MM.1S (cell line): ENCODE measurements at regions not wholly inside any gene's neighbourhood (a gene's known extent, or its start where the extent isn't known, plus 50 kb on each side); places are given as distances from the start of the nearest gene placed in this dataset.

Experiments used
- DNase-seq: peaks from one replicate; pipeline ENCODE4 v3.0.0-alpha.2; 2015
- H2AFZ ChIP-seq: fragments of 300-600 bp; sonication (generic); 2 replicates; pipeline ENCODE4 v1.6.0; 2016; ENCODE audit warnings: antibody characterized with exemption, low read length
- H3F3A ChIP-seq: fragments of 300-600 bp; sonication (generic); 2 replicates; pipeline ENCODE4 v1.6.1; 2016; ENCODE audit warnings: mild to moderate bottlenecking, antibody characterized with exemption, low read length, moderate library complexity, mixed read lengths; ENCODE audit not compliant: insufficient read depth
- H3K27ac ChIP-seq: fragments of 300-600 bp; sonication (generic); 2 replicates; pipeline ENCODE4 v1.5.1; 2016; ENCODE audit warnings: mild to moderate bottlenecking, low read length
- H3K27me3 ChIP-seq: fragments of 300-600 bp; sonication (generic); replicated peaks from 2 replicates; pipeline ENCODE4 v1.6.0; 2016; ENCODE audit warnings: low read length; ENCODE audit not compliant: insufficient read depth
- H3K36me3 ChIP-seq: fragments of 300-600 bp; sonication (generic); replicated peaks from 2 replicates; pipeline ENCODE4 v1.6.1; 2016; ENCODE audit warnings: mild to moderate bottlenecking, low read length, mixed read lengths; ENCODE audit not compliant: insufficient read depth
- H3K4me1 ChIP-seq: fragments of 300-600 bp; sonication (generic); 2 replicates; pipeline ENCODE4 v1.6.1; 2016; ENCODE audit warnings: low read length, mixed read lengths
- H3K4me2 ChIP-seq: fragments of 300-600 bp; sonication (generic); 2 replicates; pipeline ENCODE4 v1.6.0; 2016; ENCODE audit warnings: low read depth, low read length
- H3K4me3 ChIP-seq: fragments of 300-600 bp; sonication (generic); 2 replicates; pipeline ENCODE4 v1.5.1; 2016; ENCODE audit warnings: low read length, mixed read lengths
- H3K79me2 ChIP-seq: fragments of 300-600 bp; sonication (generic); 2 replicates; pipeline ENCODE4 v1.6.1; 2016; ENCODE audit warnings: mixed run types, low read length, mixed read lengths
- H3K9ac ChIP-seq: fragments of 300-600 bp; sonication (generic); 2 replicates; pipeline ENCODE4 v1.6.1; 2016; ENCODE audit warnings: low read length, mixed read lengths
- H3K9me2 ChIP-seq: fragments of 300-600 bp; sonication (generic); replicated peaks from 2 replicates; pipeline ENCODE4 v1.6.1; 2016; ENCODE audit warnings: mild to moderate bottlenecking, low read length, mixed read lengths; ENCODE audit not compliant: insufficient read depth
- H3K9me3 ChIP-seq: fragments of 300-600 bp; sonication (generic); replicated peaks from 2 replicates; pipeline ENCODE4 v1.6.1; 2016; ENCODE audit warnings: mild to moderate bottlenecking, low read length, mixed read lengths; ENCODE audit not compliant: insufficient read depth
- H4K20me1 ChIP-seq: fragments of 300-600 bp; sonication (generic); 2 replicates; pipeline ENCODE4 v1.6.1; 2016; ENCODE audit warnings: mild to moderate bottlenecking, low read length, moderate library complexity, mixed read lengths; ENCODE audit not compliant: insufficient read depth
- CTCF ChIP-seq: fragments of 300-600 bp; sonication (generic); IDR thresholded peaks from 2 replicates; pipeline ENCODE4 v1.5.1; 2016; ENCODE audit warnings: antibody characterized with exemption, low read length, mixed read lengths
- EZH2 ChIP-seq: fragments of 300-600 bp; sonication (generic); optimal IDR thresholded peaks from 2 replicates; pipeline ENCODE3; 2017; ENCODE audit warnings: low read depth, mild to moderate bottlenecking, antibody characterized with exemption, low read length, mixed read lengths
- EZH2phosphoT487 ChIP-seq: fragments of 300-600 bp; sonication (generic); IDR thresholded peaks from 2 replicates; pipeline ENCODE4 v1.6.1; 2018; ENCODE audit warnings: antibody characterized with exemption, low read length

- Histone ChIP-seq H3K27ac (no peak overlapping the region), H3K79me2 (no peaks in the 10 kb centered on the region), H3K27me3 (no peaks in the 10 kb centered on the region), H3K9me3 (no peaks in the 10 kb centered on the region), H4K20me1 (no peaks in the 10 kb centered on the region), H3K4me1 (no peaks in the 10 kb centered on the region), H3F3A (no peaks in the 10 kb centered on the region), H3K4me3 (no peak overlapping the region), H3K9ac (no peak overlapping the region), H2AFZ (no peak overlapping the region), H3K4me2 (no peak overlapping the region), H3K9me2 (no peaks in the 10 kb centered on the region), H3K36me3 (no peaks in the 10 kb centered on the region)
- TF ChIP-seq CTCF = no peak
- no peak for TF ChIP-seq EZH2
- TF ChIP-seq EZH2phosphoT487 = no peak
- no peak for DNase-seq
Observed at GRCh38 chr11:95599959-95600586, 189.5 kb downstream of the FAM76B start.

- Histone ChIP-seq H2AFZ (no peak overlapping the region), H3K4me1 (no peaks in the 10 kb centered on the region), H3K9me3 (no peaks in the 10 kb centered on the region), H3F3A (no peaks in the 10 kb centered on the region), H4K20me1 (no peaks in the 10 kb centered on the region), H3K36me3 (no peaks in the 10 kb centered on the region), H3K79me2 (no peaks in the 10 kb centered on the region), H3K4me2 (no peak overlapping the region), H3K4me3 (no peak overlapping the region), H3K9ac (no peak overlapping the region), H3K27me3 (no peaks in the 10 kb centered on the region), H3K27ac (no peak overlapping the region), H3K9me2 (no peaks in the 10 kb centered on the region)
- no peak for DNase-seq
- TF ChIP-seq EZH2 (no peak), CTCF (no peak), EZH2phosphoT487 (no peak)
Observed at GRCh38 chr11:95595973-95596489, 193.6 kb downstream of the FAM76B start.

DNA sequence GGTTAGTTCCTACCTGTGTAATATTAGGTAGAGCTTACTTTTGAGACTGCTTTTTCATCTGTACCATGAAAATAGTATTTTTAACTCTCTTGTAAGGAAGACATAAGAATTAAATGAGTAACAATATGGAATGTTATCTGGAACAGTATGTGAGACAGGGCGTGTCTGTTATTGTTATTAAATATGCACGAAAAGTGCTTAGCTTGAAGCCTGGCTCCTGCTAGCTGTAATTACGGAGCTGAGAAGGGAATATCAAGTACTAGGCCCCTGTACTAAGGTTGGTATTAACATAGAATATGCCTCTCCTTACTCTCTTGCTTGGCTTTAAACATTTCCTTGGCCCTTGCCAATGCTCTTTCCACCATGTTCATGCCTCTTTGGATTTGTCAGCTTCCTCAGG, 194.0 kb downstream of the FAM76B start:
- Histone ChIP-seq H3K27me3 (no peaks in the 10 kb centered on the region), H3K9ac (no peak overlapping the region), H3K36me3 (no peaks in the 10 kb centered on the region), H3K9me3 (no peaks in the 10 kb centered on the region), H3F3A (no peaks in the 10 kb centered on the region), H3K4me2 (no peak overlapping the region), H3K4me1 (no peaks in the 10 kb centered on the region), H4K20me1 (no peaks in the 10 kb centered on the region), H3K27ac (no peak overlapping the region), H3K4me3 (no peak overlapping the region), H3K9me2 (no peaks in the 10 kb centered on the region), H2AFZ (no peak overlapping the region), H3K79me2 (no peaks in the 10 kb centered on the region)
- no peak for TF ChIP-seq EZH2phosphoT487
- TF ChIP-seq EZH2 = no peak
- TF ChIP-seq CTCF = no peak
- DNase-seq = no peak
